ENCODE measurements at regions not wholly inside any gene's neighbourhood (a gene's known extent, or its start where the extent isn't known, plus 50 kb on each side); places are given as distances from the start of the nearest gene placed in this dataset.

- DNase-seq (ENCODE audit: low spot score), result no peak
Measured at GRCh38 chr13:40429706-40430545, 236.5 kb downstream of the FOXO1 start.

GRCh38 chr13:40432018-40432978 is 234.1 kb downstream of the FOXO1 start:
- DNase-seq (ENCODE audit: low spot score), result no peak

GRCh38 chr13:40433001-40433400 is 233.4 kb downstream of the FOXO1 start:
- no peak for DNase-seq (ENCODE audit: low spot score)

DNA sequence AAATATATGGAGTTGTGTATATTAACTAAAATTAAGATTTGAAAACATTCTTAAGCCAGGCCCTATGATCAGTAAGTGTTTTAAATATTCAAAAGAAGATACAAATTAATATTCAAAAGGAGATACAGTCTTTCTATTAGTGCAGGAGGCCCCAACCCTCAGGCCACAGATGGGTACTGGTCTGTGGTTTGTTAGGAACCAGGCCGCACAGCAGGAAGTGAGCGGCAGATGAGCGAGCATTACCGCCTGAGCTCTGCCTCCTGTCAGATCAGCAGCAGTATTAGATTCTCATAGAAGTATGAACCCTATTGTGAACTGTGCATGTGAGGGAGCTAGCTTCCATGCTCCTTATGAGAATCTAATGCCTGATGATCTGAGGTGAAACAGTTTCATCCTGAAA is 232.9 kb downstream of the FOXO1 start:
- DNase-seq (ENCODE audit: low spot score), result no peak

DNA sequence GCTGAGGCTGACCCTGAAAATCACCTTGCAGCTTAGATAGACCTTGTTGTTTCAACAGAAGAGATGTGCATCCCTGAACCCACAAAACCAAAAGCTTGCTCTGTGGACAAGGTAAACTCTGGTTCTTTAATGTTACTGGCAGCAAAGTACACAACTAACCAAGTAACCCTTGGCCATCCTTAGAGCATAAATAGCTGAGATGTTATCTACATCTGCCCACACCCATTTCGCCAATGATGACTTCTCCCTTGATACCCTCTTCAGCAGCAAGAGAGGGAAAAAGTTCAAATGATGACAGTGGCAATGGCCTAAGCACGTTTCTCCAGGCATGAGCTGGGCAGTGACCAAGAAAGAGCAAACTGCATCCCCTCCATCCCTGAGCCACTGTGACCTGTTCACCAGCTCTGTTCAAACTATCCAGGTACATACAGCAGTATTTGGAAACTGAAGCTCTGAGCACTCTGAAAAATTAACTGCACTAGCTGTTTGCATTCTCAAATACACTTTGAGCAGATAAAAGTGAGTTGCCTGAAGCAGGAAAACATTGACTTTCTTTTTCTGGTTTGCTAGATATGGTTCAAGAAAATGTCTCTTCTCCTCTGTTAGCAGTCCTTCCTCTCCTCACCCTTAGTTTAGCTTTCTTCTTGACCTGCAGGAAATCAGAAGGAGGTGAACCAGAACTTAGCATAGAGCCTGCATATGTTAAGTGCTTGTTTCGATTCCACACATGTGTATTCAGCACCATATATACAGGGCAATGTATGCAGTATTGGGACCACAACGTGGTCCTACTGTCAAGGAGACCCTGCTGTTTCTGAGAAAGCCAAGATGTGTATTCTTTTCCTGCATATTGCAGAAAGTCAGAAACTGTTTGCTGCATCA is 231.7 kb downstream of the FOXO1 start:
- DNase-seq (ENCODE audit: low spot score), result no peak

GRCh38 chr13:40438022-40438680 is 228.3 kb downstream of the FOXO1 start:
- DNase-seq (ENCODE audit: low spot score), result no peak

- peak; percentile 45 for DNase-seq (ENCODE audit: low spot score)
Measured at GRCh38 chr13:40438999-40439797, 227.2 kb downstream of the FOXO1 start.

- DNase-seq (ENCODE audit: low spot score), result no peak
Measured at GRCh38 chr13:40439928-40440327, 226.5 kb downstream of the FOXO1 start.

- DNase-seq (ENCODE audit: low spot score), result peak; percentile 47
Measured at GRCh38 chr13:40440990-40441820, 225.2 kb downstream of the FOXO1 start.

DNA sequence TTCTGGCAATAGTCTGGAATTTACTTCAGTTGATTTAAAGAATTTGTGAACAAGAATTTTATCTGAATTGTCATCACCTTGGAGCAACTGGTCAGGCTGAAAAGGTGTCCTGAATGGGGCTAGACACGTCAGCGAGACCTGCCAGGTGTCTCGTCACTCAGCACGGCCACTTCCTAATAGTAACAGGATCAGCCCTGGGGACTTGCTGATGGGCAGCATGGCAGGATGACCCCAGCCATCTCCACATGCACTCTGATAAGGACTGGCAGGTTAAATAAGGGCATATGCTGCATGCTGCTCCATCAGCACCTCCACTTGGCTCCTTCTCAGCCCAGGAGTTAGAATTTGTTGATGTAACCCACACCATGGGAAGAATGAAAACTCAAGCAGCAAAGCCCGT is 224.2 kb downstream of the FOXO1 start:
- DNase-seq (ENCODE audit: low spot score), result no peak

DNA sequence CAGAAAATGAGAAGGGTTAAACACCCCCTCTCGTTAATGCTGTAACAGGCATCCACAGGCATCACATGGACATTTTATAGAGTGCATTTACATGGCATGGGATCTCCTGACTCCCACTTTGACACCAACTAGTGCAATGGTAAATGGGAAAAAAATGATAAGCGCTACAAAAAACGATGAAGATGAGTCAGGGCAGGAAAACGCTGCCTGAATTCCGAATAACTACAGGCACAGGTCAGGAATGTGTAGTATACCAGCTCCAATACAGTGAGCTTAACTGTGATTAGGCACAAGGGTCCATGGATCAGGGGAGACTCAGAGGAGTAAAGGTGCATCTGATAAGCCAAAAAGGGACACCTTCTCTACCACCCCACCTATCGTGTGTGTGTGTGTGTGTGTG is 223.6 kb downstream of the FOXO1 start:
- no peak for DNase-seq (ENCODE audit: low spot score)

- DNase-seq (ENCODE audit: low spot score), result no peak
Measured at GRCh38 chr13:40444241-40444640, 222.2 kb downstream of the FOXO1 start.

DNA sequence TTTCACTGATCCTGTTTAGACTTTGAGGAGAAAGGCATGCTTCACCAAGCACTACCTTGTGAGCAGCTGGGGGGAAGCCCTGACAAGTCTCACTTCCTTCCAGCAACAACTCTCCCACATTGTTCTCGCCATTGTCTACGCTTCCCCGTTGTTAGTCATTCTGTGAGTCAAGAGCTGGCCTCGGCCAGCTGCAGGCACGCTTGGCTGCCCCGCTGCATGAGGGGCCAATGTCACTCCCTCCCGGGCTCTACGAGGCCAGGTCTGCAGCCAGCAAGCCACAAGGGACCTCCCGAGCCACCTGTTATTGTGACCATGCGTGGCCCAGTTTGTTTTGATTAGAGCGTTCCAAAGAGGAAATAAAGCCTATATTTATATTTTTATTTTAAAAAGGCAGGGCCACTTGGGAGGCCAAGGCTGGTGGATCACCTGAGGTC is 220.9 kb downstream of the FOXO1 start:
- no peak for DNase-seq (ENCODE audit: low spot score)

DNA sequence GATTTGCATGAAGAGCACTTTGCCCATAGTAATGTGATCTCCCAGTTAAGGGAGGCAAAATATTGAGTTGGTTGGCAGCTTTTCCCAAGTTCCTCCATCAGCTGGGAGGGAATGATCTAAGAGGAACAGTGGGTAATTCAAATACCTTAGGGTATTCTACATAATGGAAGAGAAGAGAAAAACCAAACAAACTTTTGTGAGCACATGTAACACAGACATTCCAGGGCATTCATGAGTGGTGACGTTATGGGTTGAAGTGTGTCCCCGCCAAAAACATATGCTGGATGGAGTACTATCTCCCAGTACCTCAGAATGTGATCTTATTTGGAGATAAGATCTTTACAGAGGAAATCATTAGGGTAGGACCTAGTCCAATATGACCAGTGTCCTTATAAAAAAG is 220.1 kb downstream of the FOXO1 start:
- peak; percentile 40 for DNase-seq (ENCODE audit: low spot score)

DNA sequence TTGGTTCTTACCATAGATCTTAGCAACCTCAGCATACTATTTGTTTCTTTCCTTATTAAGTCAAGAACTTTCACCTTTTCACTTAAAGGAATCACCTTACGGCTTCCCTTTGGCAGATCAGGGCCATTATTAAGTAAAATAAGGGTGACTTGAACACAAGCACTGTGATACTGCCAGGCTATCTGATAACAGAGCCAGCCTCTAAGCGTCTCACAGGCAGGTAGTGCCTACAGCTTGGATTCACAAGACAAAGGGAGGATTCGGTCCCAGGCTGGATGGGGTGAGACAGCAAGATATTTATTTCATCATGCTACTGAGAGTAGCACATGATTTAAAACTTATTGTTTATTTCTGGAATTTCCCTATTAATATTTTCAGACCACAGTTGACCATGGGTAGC is 218.6 kb downstream of the FOXO1 start:
- DNase-seq (ENCODE audit: low spot score), result no peak

- no peak for DNase-seq (ENCODE audit: low spot score)
Measured at GRCh38 chr13:40452038-40452666, 214.3 kb downstream of the FOXO1 start.

DNA sequence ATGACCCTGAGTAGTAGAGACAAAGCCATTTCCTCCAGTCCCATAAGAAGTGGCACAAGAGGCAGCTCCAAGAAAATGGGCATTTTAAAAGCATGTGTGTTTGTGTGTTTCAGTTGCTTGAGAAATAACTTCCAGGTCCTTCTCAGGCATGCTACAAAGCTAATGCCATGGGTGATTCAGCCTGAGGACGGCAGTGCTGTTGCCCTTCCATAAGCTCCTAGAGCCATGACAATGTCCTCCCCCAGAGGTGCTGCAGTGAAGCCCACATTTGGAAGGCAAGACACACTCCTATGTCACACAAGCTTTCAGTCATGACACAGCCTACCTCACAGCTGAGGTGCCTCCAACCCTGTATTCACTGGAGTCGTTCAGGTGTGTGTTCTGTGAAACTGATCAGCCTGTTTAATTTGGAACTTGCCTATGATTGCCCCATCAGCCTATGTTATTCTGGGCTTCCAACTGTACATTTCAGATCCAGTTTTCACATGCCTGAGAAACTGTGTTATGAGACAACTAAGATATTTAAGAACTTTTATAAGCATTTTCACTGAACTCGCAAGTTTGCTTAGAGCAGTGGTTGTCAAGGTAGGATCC is 213.6 kb downstream of the FOXO1 start:
- DNase-seq (ENCODE audit: low spot score), result no peak

GRCh38 chr13:40453351-40454021 is 213.0 kb downstream of the FOXO1 start:
- DNase-seq (ENCODE audit: low spot score), result peak; percentile 31
